GM23338 (cell line): ENCODE measurements at regions not wholly inside any gene's neighbourhood (a gene's known extent, or its start where the extent isn't known, plus 50 kb on each side); places are given as distances from the start of the nearest gene placed in this dataset.

Experiments used
- CREB1 ChIP-seq: fragments of 250-450 bp; sonication (Bioruptor Pico); IDR thresholded peaks from 2 replicates; pipeline ENCODE4 v1.5.0; 2020; ENCODE audit warnings: low read depth, mild to moderate bottlenecking, moderate library complexity
- EZH2 ChIP-seq: fragments of 200-600 bp; sonication (generic); IDR thresholded peaks from one replicate; pipeline ENCODE4 v1.8.0; 2017; ENCODE audit warnings: antibody characterized with exemption, mild to moderate bottlenecking, low read depth; ENCODE audit not compliant: unreplicated experiment
- EZH2phosphoT487 ChIP-seq: fragments of 200-600 bp; sonication (generic); IDR thresholded peaks from one replicate; pipeline ENCODE4 v1.8.1; 2018; ENCODE audit warnings: antibody characterized with exemption; ENCODE audit not compliant: unreplicated experiment
- TF ChIP-seq, protein P1 (sequence below), 2 experiments: fragments of 200-600 bp in 1 of 2; sonication (generic) in 1 of 2; conservative IDR thresholded peaks; 2 replicates each; pipeline versions ENCODE4 v1.5.1 to v1.6.1; 2016 to 2017; ENCODE audit warnings: antibody characterized with exemption in 2 of 2, low read depth in 2 of 2, mild to moderate bottlenecking in 2 of 2, moderate library complexity in 1 of 2
- TF ChIP-seq, protein P2 (sequence below): IDR thresholded peaks from one replicate; pipeline ENCODE4 v1.6.1; 2018; ENCODE audit warnings: antibody characterized with exemption; ENCODE audit not compliant: unreplicated experiment

DNA sequence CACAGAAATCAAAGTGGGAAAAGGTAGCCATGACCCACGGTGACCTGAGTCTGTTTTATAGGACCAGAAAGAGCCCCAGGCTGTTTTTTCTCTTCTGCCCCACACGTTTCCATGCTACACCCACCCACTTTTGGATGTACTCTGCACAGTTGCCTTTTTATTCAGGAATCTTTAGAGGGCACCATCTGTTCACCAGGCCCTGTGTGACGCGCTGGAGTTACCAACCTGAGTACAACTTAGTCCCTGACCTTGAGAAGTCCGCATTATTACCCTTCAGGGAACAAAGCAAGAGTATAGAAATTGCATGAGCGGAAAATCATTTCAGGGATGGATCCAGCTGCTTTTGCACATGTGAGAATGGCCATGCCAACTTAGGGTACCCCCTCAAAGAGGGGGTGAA is 207.8 kb upstream of the GATB start:
- TF ChIP-seq EZH2 (no peak), CREB1 (no peak), EZH2phosphoT487 (no peak)
- TF ChIP-seq, protein P1, sequence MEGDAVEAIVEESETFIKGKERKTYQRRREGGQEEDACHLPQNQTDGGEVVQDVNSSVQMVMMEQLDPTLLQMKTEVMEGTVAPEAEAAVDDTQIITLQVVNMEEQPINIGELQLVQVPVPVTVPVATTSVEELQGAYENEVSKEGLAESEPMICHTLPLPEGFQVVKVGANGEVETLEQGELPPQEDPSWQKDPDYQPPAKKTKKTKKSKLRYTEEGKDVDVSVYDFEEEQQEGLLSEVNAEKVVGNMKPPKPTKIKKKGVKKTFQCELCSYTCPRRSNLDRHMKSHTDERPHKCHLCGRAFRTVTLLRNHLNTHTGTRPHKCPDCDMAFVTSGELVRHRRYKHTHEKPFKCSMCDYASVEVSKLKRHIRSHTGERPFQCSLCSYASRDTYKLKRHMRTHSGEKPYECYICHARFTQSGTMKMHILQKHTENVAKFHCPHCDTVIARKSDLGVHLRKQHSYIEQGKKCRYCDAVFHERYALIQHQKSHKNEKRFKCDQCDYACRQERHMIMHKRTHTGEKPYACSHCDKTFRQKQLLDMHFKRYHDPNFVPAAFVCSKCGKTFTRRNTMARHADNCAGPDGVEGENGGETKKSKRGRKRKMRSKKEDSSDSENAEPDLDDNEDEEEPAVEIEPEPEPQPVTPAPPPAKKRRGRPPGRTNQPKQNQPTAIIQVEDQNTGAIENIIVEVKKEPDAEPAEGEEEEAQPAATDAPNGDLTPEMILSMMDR (conservative IDR thresholded peaks at IDR 0.05; ENCODE audit: low read depth in 2 of 2), result no peak
- TF ChIP-seq, protein P2, sequence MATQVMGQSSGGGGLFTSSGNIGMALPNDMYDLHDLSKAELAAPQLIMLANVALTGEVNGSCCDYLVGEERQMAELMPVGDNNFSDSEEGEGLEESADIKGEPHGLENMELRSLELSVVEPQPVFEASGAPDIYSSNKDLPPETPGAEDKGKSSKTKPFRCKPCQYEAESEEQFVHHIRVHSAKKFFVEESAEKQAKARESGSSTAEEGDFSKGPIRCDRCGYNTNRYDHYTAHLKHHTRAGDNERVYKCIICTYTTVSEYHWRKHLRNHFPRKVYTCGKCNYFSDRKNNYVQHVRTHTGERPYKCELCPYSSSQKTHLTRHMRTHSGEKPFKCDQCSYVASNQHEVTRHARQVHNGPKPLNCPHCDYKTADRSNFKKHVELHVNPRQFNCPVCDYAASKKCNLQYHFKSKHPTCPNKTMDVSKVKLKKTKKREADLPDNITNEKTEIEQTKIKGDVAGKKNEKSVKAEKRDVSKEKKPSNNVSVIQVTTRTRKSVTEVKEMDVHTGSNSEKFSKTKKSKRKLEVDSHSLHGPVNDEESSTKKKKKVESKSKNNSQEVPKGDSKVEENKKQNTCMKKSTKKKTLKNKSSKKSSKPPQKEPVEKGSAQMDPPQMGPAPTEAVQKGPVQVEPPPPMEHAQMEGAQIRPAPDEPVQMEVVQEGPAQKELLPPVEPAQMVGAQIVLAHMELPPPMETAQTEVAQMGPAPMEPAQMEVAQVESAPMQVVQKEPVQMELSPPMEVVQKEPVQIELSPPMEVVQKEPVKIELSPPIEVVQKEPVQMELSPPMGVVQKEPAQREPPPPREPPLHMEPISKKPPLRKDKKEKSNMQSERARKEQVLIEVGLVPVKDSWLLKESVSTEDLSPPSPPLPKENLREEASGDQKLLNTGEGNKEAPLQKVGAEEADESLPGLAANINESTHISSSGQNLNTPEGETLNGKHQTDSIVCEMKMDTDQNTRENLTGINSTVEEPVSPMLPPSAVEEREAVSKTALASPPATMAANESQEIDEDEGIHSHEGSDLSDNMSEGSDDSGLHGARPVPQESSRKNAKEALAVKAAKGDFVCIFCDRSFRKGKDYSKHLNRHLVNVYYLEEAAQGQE, result no peak
